ENCODE measurements at regions not wholly inside any gene's neighbourhood (a gene's known extent, or its start where the extent isn't known, plus 50 kb on each side); places are given as distances from the start of the nearest gene placed in this dataset.

DNA sequence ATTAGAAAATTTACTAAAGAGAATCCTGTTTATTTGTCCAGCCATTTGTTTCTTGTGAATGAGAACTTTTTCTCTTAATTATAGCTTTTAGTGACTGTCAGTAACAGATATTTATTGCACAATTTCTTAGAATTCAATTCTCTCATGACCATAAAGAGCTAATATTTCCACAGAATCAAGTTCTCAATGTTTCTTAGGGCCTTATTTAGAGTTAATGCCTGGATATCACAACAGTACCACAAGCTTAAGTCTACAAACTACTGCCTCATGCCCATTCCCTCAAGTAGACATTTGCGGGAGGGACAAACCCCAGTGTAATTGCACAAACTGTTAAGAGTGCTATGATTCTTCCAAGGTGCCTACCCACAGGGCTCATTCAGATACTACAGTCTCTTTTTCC lies 199.7 kb upstream of the POU2AF2 start:
- 100% methylated on average over 1 of the region's 1 CpG for WGBS (ENCODE audit: insufficient coverage, low coverage, low lambda C conversion rate, missing lambda C conversion rate)
- intact Hi-C loops (cut with DNase I) = no loop called here
- DNase-seq (no peak), ATAC-seq (no peak)
- no peak for TF ChIP-seq CTCF (IDR thresholded peaks at IDR 0.05)
- no peak for TF ChIP-seq POLR2A (IDR thresholded peaks at IDR 0.05)
- no peaks in the 10 kb centered on the region for H3K4me1 ChIP-seq
- no peaks in the 10 kb centered on the region for H3K9me3 ChIP-seq
- H3K4me3 ChIP-seq = no peak overlapping the region
- H3K27ac ChIP-seq = no peak overlapping the region
- no peaks in the 10 kb centered on the region for H3K27me3 ChIP-seq
- H3K36me3 ChIP-seq = no peaks in the 10 kb centered on the region

GRCh38 chr11:111045407-111045803 lies 200.1 kb upstream of the POU2AF2 start:
- TF ChIP-seq POLR2A (IDR thresholded peaks at IDR 0.05) (no peak), CTCF (IDR thresholded peaks at IDR 0.05) (no peak)
- H3K36me3 ChIP-seq = no peaks in the 10 kb centered on the region
- no peaks in the 10 kb centered on the region for H3K9me3 ChIP-seq
- H3K4me1 ChIP-seq = no peaks in the 10 kb centered on the region
- DNase-seq (no peak), ATAC-seq (no peak)
- H3K27me3 ChIP-seq = no peaks in the 10 kb centered on the region
- intact Hi-C loops (cut with DNase I) = no loop called here
- no peak overlapping the region for H3K27ac ChIP-seq
- H3K4me3 ChIP-seq = no peak overlapping the region

- no peaks in the 10 kb centered on the region for H3K4me1 ChIP-seq
- no peaks in the 10 kb centered on the region for H3K27me3 ChIP-seq
- H3K36me3 ChIP-seq = no peaks in the 10 kb centered on the region
- H3K4me3 ChIP-seq = no peak overlapping the region
- no peaks in the 10 kb centered on the region for H3K9me3 ChIP-seq
- intact Hi-C loops (cut with DNase I) = no loop called here
- no peak overlapping the region for H3K27ac ChIP-seq
- DNase-seq (no peak), ATAC-seq (no peak)
- WGBS (ENCODE audit: insufficient coverage, low coverage, low lambda C conversion rate, missing lambda C conversion rate) = 74% methylated on average over 5 of the region's 6 CpGs
- no peak for TF ChIP-seq CTCF (IDR thresholded peaks at IDR 0.05)
- TF ChIP-seq POLR2A (IDR thresholded peaks at IDR 0.05) = no peak
Observed at GRCh38 chr11:111044751-111045406, 200.6 kb upstream of the POU2AF2 start.

DNA sequence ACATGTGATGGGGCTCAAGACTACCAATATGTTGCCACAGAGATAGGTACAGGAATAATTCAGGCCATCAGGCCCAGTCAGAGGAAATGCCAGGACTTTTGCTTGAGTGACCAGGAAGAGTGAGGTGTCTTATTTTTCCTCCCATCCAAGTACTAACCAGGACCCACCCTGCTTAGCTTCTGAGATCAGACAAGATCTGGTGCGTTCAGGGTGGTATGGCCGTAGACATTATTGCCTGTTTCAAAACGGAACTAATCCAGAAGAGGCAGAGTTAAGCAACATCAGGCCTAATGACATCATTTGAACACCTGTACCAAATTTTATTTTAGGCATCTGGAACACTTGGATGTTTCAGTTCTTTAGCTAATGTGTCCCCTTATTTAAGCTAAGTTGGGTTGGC lies 205.5 kb upstream of the POU2AF2 start:
- Histone ChIP-seq H3K36me3 (no peaks in the 10 kb centered on the region), H3K4me1 (no peaks in the 10 kb centered on the region), H3K4me3 (no peak overlapping the region), H3K9me3 (no peaks in the 10 kb centered on the region), H3K27ac (no peak overlapping the region), H3K27me3 (no peaks in the 10 kb centered on the region)
- TF ChIP-seq CTCF (IDR thresholded peaks at IDR 0.05) (no peak), POLR2A (IDR thresholded peaks at IDR 0.05) (no peak)
- intact Hi-C loops (cut with DNase I) = no loop called here
- ATAC-seq (no peak), DNase-seq (no peak)
- WGBS (ENCODE audit: insufficient coverage, low coverage, low lambda C conversion rate, missing lambda C conversion rate) = 60% methylated on average over 3 of the region's 3 CpGs

GRCh38 chr11:111035746-111036145 lies 209.8 kb upstream of the POU2AF2 start:
- intact Hi-C loops (cut with DNase I) = no loop called here
- H3K9me3 ChIP-seq = no peaks in the 10 kb centered on the region
- no peak overlapping the region for H3K27ac ChIP-seq
- H3K27me3 ChIP-seq = no peaks in the 10 kb centered on the region
- 89% methylated on average over 1 of the region's 1 CpG for WGBS (ENCODE audit: insufficient coverage, low coverage, low lambda C conversion rate, missing lambda C conversion rate)
- no peak for ATAC-seq
- TF ChIP-seq POLR2A (IDR thresholded peaks at IDR 0.05) (no peak), CTCF (IDR thresholded peaks at IDR 0.05) (no peak)
- no peak overlapping the region for H3K4me3 ChIP-seq
- no peaks in the 10 kb centered on the region for H3K36me3 ChIP-seq
- no peaks in the 10 kb centered on the region for H3K4me1 ChIP-seq
- no peak for DNase-seq
